ENCODE measurements at regions not wholly inside any gene's neighbourhood (a gene's known extent, or its start where the extent isn't known, plus 50 kb on each side); places are given as distances from the start of the nearest gene placed in this dataset.
"Not testable (repeated sequence)": the region's sequence is repeated elsewhere in the genome, so short reads cannot be mapped to it uniquely, and the experiment has no call there.

DNA sequence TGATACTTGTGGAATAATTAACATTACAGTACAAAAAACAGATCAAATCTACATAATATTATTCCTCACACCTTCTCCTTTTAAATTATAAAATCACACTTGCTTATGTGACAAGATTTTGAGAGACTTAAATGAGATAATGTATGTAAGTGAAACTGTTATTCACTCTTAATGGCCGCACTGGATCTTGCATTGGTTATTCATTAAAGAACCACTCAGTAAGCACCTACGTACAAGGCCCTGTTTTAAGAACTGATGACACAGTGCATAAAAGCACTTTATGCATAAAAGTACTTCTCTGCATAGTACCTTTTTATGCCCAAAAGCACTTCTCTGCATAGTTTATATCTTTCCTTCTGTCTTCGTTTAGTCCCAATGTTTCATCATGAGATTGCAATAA, 172.1 kb downstream of the GOLGA6L6 start:
- in situ Hi-C loops (cut with MboI; ENCODE audit: low sequenced_read_pairs) = no loop called here

DNA sequence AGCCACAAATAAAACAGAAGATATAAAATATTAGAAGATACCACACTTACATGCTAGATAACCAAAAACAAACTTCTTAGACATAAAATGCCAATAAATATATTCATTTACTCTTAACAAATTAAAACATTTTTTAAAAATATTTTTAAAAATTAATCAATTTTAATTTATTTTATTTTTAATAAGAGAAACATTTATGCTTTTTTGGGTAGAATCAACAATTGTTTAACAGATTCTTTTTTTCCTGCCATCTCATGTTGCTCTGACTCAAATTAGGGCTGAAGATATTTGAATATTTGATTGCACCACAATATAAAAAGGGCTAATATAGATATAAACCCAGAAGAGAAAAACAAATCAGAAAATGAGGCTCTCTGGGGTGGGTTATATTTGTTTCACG, 172.6 kb downstream of the GOLGA6L6 start:
- in situ Hi-C loops (cut with MboI; ENCODE audit: low sequenced_read_pairs) = no loop called here

GRCh38 chr15:20367093-20367492, 174.5 kb downstream of the GOLGA6L6 start:
- in situ Hi-C loops (cut with MboI; ENCODE audit: low sequenced_read_pairs) = no loop called here

GRCh38 chr15:20363591-20363990, 178.0 kb downstream of the GOLGA6L6 start:
- in situ Hi-C loops (cut with MboI; ENCODE audit: low sequenced_read_pairs) = not testable (repeated sequence)

GRCh38 chr15:20361091-20361490, 180.5 kb downstream of the GOLGA6L6 start:
- in situ Hi-C loops (cut with MboI; ENCODE audit: low sequenced_read_pairs) = no loop called here

DNA sequence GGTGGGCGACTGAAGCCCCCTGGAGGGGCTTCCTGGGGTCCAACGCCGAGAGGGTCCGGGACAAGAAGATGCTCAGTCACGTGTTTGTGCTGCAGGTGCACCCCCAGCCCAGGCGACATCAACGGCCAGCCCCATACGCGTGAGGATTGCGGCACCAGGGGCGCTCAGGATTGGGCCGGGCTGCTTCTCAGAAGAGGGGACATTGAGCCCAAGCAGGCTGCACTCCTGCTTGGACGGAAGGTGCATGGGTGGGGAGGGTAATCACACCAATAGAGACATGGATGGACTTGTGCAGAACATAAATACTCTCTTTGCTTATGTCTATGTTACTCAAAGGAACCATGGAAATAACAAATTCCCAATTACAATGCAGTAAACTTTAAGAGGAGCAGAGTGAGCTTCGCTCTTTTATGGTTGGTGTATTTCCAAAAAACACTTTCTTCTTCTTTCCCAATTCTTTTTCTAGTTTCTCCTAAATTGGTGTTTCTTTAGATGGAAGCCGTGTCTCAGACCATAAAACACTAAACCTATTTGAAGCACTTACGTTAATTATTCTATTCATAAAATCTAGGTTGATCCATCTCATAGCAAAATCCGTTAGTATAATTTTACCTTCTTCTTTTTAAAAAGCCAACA, 182.7 kb downstream of the GOLGA6L6 start:
- in situ Hi-C loops (cut with MboI; ENCODE audit: low sequenced_read_pairs) = no loop called here

DNA sequence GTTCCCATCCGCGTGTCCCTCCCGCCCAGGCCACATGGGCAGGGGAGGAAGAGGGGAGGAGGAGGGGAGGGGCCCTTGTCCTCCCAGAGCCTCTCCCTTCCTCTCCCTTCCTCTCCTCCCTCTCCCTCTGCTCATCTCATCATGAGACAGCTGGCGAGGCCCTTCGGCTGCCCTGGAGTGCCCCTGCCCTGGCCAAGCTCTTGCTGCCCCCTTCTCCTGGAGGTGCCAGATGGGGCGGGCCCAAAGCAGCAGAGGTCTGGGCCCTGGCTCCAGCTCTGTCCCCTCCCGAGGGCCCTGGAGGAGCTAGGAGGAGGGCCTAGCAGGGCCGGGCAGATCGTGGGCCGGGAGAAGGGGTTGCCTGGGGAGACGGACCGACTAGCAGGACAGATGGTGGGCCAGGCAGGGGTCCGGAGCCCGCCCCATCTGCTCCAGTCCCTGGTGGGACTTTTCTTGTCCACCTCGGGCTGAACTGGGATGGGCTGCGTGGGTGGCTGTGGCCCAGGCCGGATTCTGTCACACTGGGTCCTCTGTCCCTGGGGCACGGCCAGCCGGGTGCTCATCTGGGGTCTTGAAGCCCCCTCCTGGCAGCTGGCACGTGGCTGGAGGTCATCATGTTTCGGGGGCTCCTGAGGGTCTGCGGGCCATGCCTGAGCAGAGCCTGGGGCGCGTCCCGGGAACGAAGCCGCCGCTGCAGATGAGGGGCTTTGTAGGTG, 183.4 kb downstream of the GOLGA6L6 start:
- in situ Hi-C loops (cut with MboI; ENCODE audit: low sequenced_read_pairs) = no loop called here

DNA sequence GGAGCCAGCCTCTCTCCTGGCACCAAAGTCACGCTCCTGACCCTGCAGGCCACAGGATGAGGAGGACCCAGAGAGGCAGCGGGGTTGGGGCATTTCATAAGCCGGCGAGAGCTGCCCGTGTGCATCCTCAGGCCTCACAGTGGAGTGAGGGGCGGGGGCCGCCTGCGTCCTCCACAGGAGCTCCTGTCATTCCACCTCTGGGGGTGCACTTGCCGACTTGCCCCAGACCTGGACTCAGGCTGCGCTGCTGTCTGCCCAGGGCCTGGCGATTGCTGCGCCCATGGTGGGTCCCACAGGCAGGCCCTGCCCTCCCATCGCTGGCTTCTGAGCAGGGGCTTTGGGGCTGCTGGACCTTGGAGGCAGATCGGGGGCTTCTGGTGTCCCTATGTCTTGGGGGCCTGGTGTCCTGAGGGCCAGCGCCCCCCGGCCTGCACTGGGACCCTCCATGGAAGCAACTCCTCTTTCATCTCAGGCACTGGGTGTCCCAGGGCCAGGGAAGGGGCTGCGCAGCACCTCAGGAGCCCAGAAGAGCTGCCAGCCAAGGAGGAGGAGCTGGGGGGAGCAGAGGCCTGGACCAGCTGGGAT, 184.0 kb downstream of the GOLGA6L6 start:
- in situ Hi-C loops (cut with MboI; ENCODE audit: low sequenced_read_pairs) = no loop called here

GRCh38 chr15:20356911-20357480, 184.6 kb downstream of the GOLGA6L6 start:
- in situ Hi-C loops (cut with MboI; ENCODE audit: low sequenced_read_pairs) = no loop called here

DNA sequence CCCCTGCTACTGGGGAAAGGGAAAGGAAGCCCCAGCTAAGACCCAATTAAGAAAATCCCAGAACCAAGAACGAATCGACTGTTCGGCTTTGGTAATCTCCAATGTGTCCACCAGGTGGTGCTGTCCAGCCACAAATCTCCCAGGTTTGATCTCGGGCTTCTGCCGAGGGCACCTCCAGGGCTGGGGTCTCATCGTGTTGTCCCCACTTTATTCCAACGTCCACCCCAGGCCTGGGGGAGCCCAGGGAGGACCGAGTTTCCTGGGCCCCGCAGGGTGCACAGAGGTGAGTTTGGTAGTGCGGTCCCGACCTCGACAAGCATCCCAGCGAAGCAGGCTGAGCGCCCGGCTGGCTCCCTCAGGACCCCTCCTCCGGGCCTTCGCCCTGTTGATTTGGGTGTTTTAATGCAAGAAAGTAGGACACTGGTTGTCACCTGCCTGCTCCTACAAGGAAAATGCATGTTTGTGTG, 185.1 kb downstream of the GOLGA6L6 start:
- in situ Hi-C loops (cut with MboI; ENCODE audit: low sequenced_read_pairs) = no loop called here

GRCh38 chr15:20355256-20355868, 186.2 kb downstream of the GOLGA6L6 start:
- in situ Hi-C loops (cut with MboI; ENCODE audit: low sequenced_read_pairs) = no loop called here

GRCh38 chr15:20354884-20355223, 186.7 kb downstream of the GOLGA6L6 start:
- in situ Hi-C loops (cut with MboI; ENCODE audit: low sequenced_read_pairs) = not testable (repeated sequence)

DNA sequence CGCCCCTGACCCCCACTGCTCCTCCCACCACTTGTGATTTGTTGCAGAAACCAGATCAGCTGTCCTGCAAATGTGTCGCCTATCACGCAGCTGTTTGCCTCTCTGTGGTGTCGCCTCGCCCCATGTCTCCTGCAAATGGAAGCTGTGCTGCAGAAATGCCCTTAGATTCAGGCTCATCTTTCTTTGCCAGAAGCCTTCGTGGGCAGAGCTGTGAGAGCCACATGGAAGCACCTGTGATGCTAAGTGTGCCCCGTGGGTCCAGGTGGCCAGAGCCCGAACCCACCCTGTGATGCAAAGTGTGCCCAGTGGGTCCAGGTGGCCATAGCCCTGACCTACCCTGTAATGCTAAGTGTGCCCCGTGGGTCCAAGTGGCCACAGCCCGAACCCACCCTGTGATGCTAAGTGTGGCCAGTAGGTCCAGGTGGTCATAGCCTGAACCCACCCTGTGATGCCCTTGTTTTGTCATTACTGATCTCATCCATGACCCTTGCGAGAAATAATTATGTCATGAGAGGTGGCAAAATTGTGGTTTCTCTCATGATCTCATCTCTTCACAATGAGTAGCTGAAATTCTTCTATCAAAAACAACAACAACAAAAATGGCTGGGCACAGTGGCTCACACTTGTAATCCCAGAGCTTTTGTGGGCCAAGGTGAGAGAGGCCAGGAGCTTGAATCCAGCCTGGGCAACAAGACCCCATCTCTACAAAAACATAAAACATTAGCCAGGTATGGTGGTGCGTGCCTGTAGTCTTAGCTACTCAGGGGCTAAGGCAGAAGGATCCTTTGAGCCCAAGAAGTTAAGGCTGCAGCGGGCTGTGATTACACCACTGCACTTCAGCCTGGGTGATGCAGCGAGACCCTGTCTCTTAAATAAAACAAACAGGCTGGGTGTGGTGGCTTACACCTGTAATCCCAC, 187.4 kb downstream of the GOLGA6L6 start:
- in situ Hi-C loops (cut with MboI; ENCODE audit: low sequenced_read_pairs) = no loop called here

GRCh38 chr15:20352241-20353200, 189.1 kb downstream of the GOLGA6L6 start:
- in situ Hi-C loops (cut with MboI; ENCODE audit: low sequenced_read_pairs) = no loop called here

GRCh38 chr15:20351448-20351971, 190.1 kb downstream of the GOLGA6L6 start:
- in situ Hi-C loops (cut with MboI; ENCODE audit: low sequenced_read_pairs) = no loop called here

- in situ Hi-C loops (cut with MboI; ENCODE audit: low sequenced_read_pairs) = no loop called here
These were observed 191.7 kb downstream of the GOLGA6L6 start for GRCh38 chr15:20349774-20350498.

DNA sequence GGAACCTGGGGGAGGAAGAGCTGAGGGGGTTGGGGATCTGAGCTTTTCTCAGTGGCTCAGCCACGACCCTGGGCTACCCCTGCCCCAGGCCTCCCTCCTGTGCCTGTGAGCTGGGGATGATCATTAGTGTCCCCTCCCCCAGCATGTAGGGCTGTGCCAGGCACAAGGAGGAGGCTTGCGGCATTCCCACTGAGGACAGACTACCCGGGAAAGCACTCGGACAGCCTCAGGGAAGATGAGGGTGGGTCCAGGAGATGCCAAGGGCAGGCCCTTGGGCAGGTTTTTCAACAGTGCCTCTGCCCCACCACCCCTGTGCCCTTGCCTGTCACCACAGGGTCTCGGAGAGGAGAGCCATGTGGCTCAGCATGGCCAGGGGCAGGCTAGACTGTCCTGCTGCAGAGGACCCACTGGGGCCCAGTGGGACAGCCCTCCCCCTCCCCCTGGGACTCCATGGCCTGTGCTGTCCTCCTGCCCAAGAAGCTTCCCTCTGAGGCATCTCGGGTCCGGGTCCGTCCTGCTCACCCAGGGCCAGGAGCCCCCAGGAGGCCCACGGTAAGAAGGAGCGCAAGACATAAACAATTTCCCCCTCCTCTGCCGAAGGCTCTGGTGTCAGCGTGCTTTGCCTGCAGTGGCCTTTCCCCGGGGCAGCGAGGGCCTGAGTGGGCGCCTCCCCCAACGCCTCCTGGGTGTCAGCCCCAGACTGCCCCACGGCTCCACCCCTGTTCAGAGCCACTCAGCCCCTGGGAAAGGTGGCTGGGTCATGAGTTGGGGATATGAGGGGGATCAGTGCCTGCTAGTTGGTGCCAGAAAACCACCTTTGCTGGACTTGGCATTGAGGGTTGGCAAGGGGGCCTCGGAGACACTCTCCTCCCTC, 192.5 kb downstream of the GOLGA6L6 start:
- in situ Hi-C loops (cut with MboI; ENCODE audit: low sequenced_read_pairs) = no loop called here
